ENCODE measurements at regions not wholly inside any gene's neighbourhood (a gene's known extent, or its start where the extent isn't known, plus 50 kb on each side); places are given as distances from the start of the nearest gene placed in this dataset.

- peak overlapping the region in 1 of 2 donors; percentile 28 for H3K27ac ChIP-seq
- peak; percentile 82 for ATAC-seq
- DNase-seq: peak; percentile 9 to 76 (median 46)
- no peaks in the 10 kb centered on the region for H3K27me3 ChIP-seq
- no peaks in the 10 kb centered on the region for H3K4me1 ChIP-seq
- H3K36me3 ChIP-seq: no peaks in the 10 kb centered on the region
- intact Hi-C loops (cut with DNase I): no loop called here
- no peak overlapping the region for H3K4me3 ChIP-seq
- no peaks in the 10 kb centered on the region for H3K9me3 ChIP-seq
- TF ChIP-seq CTCF (IDR thresholded peaks at IDR 0.05): no peak
Observed at GRCh38 chr3:118501152-118501551, 533.5 kb downstream of the IGSF11 start.

- no peaks in the 10 kb centered on the region for H3K9me3 ChIP-seq
- H3K27ac ChIP-seq: no peak overlapping the region
- H3K4me1 ChIP-seq: no peaks in the 10 kb centered on the region
- no peak overlapping the region for H3K4me3 ChIP-seq
- ATAC-seq (no peak), DNase-seq (no peak)
- no peaks in the 10 kb centered on the region for H3K27me3 ChIP-seq
- intact Hi-C loops (cut with DNase I): no loop called here
- TF ChIP-seq CTCF (IDR thresholded peaks at IDR 0.05): no peak
- no peaks in the 10 kb centered on the region for H3K36me3 ChIP-seq
Observed at GRCh38 chr3:118504906-118505305, 529.7 kb downstream of the IGSF11 start.

- no peak for DNase-seq
- intact Hi-C loops (cut with DNase I): no loop called here
- Histone ChIP-seq H3K4me3 (no peak overlapping the region), H3K36me3 (no peaks in the 10 kb centered on the region), H3K27me3 (no peaks in the 10 kb centered on the region), H3K4me1 (no peaks in the 10 kb centered on the region), H3K27ac (no peak overlapping the region), H3K9me3 (no peaks in the 10 kb centered on the region)
- ATAC-seq: no peak
- no peak for TF ChIP-seq CTCF (IDR thresholded peaks at IDR 0.05)
Observed at GRCh38 chr3:118505784-118506183, 528.9 kb downstream of the IGSF11 start.

- Histone ChIP-seq H3K9me3 (no peaks in the 10 kb centered on the region), H3K27me3 (no peaks in the 10 kb centered on the region), H3K36me3 (no peaks in the 10 kb centered on the region), H3K27ac (no peak overlapping the region), H3K4me1 (no peaks in the 10 kb centered on the region), H3K4me3 (no peak overlapping the region)
- intact Hi-C loops (cut with DNase I): no loop called here
- TF ChIP-seq CTCF (IDR thresholded peaks at IDR 0.05): no peak
- DNase-seq (no peak), ATAC-seq (no peak)
Observed at GRCh38 chr3:118511402-118511801, 523.2 kb downstream of the IGSF11 start.

DNA sequence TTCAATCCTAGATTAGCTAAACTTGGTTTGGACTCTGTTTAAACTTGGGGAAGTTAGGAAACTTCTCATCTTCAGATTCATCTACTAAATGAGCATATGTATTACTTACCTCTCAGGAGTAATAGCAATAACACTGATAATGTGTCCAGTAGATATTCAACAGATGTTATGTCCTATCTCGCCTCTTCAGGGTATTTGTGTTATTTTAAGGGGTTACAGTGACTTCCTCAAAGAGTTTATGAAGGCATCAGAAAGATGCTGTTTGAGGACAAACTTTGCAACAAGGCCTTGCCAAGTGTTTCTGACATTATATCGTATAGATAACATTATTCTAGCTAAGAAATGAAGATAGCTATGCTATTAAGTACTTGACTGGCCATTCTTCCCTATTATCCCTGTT is 522.3 kb downstream of the IGSF11 start:
- ATAC-seq: no peak
- no peak overlapping the region for H3K4me3 ChIP-seq
- intact Hi-C loops (cut with DNase I): no loop called here
- DNase-seq: peak in 2 of 4 donors; percentile 29 to 64
- TF ChIP-seq CTCF (IDR thresholded peaks at IDR 0.05): no peak
- no peaks in the 10 kb centered on the region for H3K4me1 ChIP-seq
- no peak overlapping the region for H3K27ac ChIP-seq
- no peaks in the 10 kb centered on the region for H3K36me3 ChIP-seq
- H3K9me3 ChIP-seq: no peaks in the 10 kb centered on the region
- no peaks in the 10 kb centered on the region for H3K27me3 ChIP-seq
